ENCODE measurements at regions not wholly inside any gene's neighbourhood (a gene's known extent, or its start where the extent isn't known, plus 50 kb on each side); places are given as distances from the start of the nearest gene placed in this dataset.

- H3K4me3 ChIP-seq (ENCODE audit: low read depth in 1 of 2, low read length in 2 of 2) = no peak overlapping the region
- H3K9ac ChIP-seq (ENCODE audit: low read depth in 1 of 2, low read length in 2 of 2) = no peak overlapping the region
- H3K9me3 ChIP-seq (ENCODE audit: control insufficient read depth in 1 of 2, low read length in 2 of 2) = no peaks in the 10 kb centered on the region
- H3K27me3 ChIP-seq (ENCODE audit: control insufficient read depth in 1 of 2, insufficient read depth in 2 of 2, low read length in 2 of 2) = no peaks in the 10 kb centered on the region
- no peaks in the 10 kb centered on the region for H3K4me1 ChIP-seq (ENCODE audit: control insufficient read depth in 1 of 2, insufficient read depth in 2 of 2, low read length in 2 of 2)
- no peak overlapping the region for H3K27ac ChIP-seq (ENCODE audit: low read depth, low read length)
- H3K36me3 ChIP-seq (ENCODE audit: control insufficient read depth in 1 of 2, insufficient read depth in 2 of 2, low read length in 2 of 2) = no peaks in the 10 kb centered on the region
Measured at GRCh38 chr5:61974680-61975079, 331.3 kb upstream of the KIF2A start.

GRCh38 chr5:61981886-61982285 is 324.1 kb upstream of the KIF2A start:
- Histone ChIP-seq H3K4me1 (ENCODE audit: control insufficient read depth in 1 of 2, insufficient read depth in 2 of 2, low read length in 2 of 2) (no peaks in the 10 kb centered on the region), H3K27me3 (ENCODE audit: control insufficient read depth in 1 of 2, insufficient read depth in 2 of 2, low read length in 2 of 2) (no peaks in the 10 kb centered on the region), H3K9me3 (ENCODE audit: control insufficient read depth in 1 of 2, low read length in 2 of 2) (peaks cover 0 to 6% of the 10 kb centered on the region in 2 donors), H3K36me3 (ENCODE audit: control insufficient read depth in 1 of 2, insufficient read depth in 2 of 2, low read length in 2 of 2) (no peaks in the 10 kb centered on the region), H3K4me3 (ENCODE audit: low read depth in 1 of 2, low read length in 2 of 2) (no peak overlapping the region), H3K27ac (ENCODE audit: low read depth, low read length) (no peak overlapping the region), H3K9ac (ENCODE audit: low read depth in 1 of 2, low read length in 2 of 2) (no peak overlapping the region)

- Histone ChIP-seq H3K36me3 (ENCODE audit: control insufficient read depth in 1 of 2, insufficient read depth in 2 of 2, low read length in 2 of 2) (no peaks in the 10 kb centered on the region), H3K4me3 (ENCODE audit: low read depth in 1 of 2, low read length in 2 of 2) (no peak overlapping the region), H3K27me3 (ENCODE audit: control insufficient read depth in 1 of 2, insufficient read depth in 2 of 2, low read length in 2 of 2) (no peaks in the 10 kb centered on the region), H3K27ac (ENCODE audit: low read depth, low read length) (no peak overlapping the region), H3K9me3 (ENCODE audit: control insufficient read depth in 1 of 2, low read length in 2 of 2) (peaks cover 0 to 7% of the 10 kb centered on the region in 2 donors), H3K4me1 (ENCODE audit: control insufficient read depth in 1 of 2, insufficient read depth in 2 of 2, low read length in 2 of 2) (no peaks in the 10 kb centered on the region), H3K9ac (ENCODE audit: low read depth in 1 of 2, low read length in 2 of 2) (no peak overlapping the region)
Measured at GRCh38 chr5:61991430-61991829, 314.6 kb upstream of the KIF2A start.

GRCh38 chr5:61991866-61992265 is 314.1 kb upstream of the KIF2A start:
- no peak overlapping the region for H3K9ac ChIP-seq (ENCODE audit: low read depth in 1 of 2, low read length in 2 of 2)
- H3K27ac ChIP-seq (ENCODE audit: low read depth, low read length) = no peak overlapping the region
- no peaks in the 10 kb centered on the region for H3K27me3 ChIP-seq (ENCODE audit: control insufficient read depth in 1 of 2, insufficient read depth in 2 of 2, low read length in 2 of 2)
- no peaks in the 10 kb centered on the region for H3K4me1 ChIP-seq (ENCODE audit: control insufficient read depth in 1 of 2, insufficient read depth in 2 of 2, low read length in 2 of 2)
- H3K36me3 ChIP-seq (ENCODE audit: control insufficient read depth in 1 of 2, insufficient read depth in 2 of 2, low read length in 2 of 2) = no peaks in the 10 kb centered on the region
- H3K9me3 ChIP-seq (ENCODE audit: control insufficient read depth in 1 of 2, low read length in 2 of 2) = peaks cover 0 to 3% of the 10 kb centered on the region in 2 donors
- H3K4me3 ChIP-seq (ENCODE audit: low read depth in 1 of 2, low read length in 2 of 2) = no peak overlapping the region

- H3K9ac ChIP-seq (ENCODE audit: low read depth in 1 of 2, low read length in 2 of 2) = no peak overlapping the region
- no peaks in the 10 kb centered on the region for H3K9me3 ChIP-seq (ENCODE audit: control insufficient read depth in 1 of 2, low read length in 2 of 2)
- H3K4me3 ChIP-seq (ENCODE audit: low read depth in 1 of 2, low read length in 2 of 2) = no peak overlapping the region
- H3K36me3 ChIP-seq (ENCODE audit: control insufficient read depth in 1 of 2, insufficient read depth in 2 of 2, low read length in 2 of 2) = no peaks in the 10 kb centered on the region
- no peaks in the 10 kb centered on the region for H3K27me3 ChIP-seq (ENCODE audit: control insufficient read depth in 1 of 2, insufficient read depth in 2 of 2, low read length in 2 of 2)
- H3K27ac ChIP-seq (ENCODE audit: low read depth, low read length) = no peak overlapping the region
- no peaks in the 10 kb centered on the region for H3K4me1 ChIP-seq (ENCODE audit: control insufficient read depth in 1 of 2, insufficient read depth in 2 of 2, low read length in 2 of 2)
Measured at GRCh38 chr5:61993295-61993927, 312.6 kb upstream of the KIF2A start.

- Histone ChIP-seq H3K27ac (ENCODE audit: low read depth, low read length) (no peak overlapping the region), H3K4me3 (ENCODE audit: low read depth in 1 of 2, low read length in 2 of 2) (no peak overlapping the region), H3K27me3 (ENCODE audit: control insufficient read depth in 1 of 2, insufficient read depth in 2 of 2, low read length in 2 of 2) (no peaks in the 10 kb centered on the region), H3K36me3 (ENCODE audit: control insufficient read depth in 1 of 2, insufficient read depth in 2 of 2, low read length in 2 of 2) (no peaks in the 10 kb centered on the region), H3K9me3 (ENCODE audit: control insufficient read depth in 1 of 2, low read length in 2 of 2) (no peaks in the 10 kb centered on the region), H3K9ac (ENCODE audit: low read depth in 1 of 2, low read length in 2 of 2) (no peak overlapping the region), H3K4me1 (ENCODE audit: control insufficient read depth in 1 of 2, insufficient read depth in 2 of 2, low read length in 2 of 2) (no peaks in the 10 kb centered on the region)
Measured at GRCh38 chr5:61994171-61994570, 311.8 kb upstream of the KIF2A start.

GRCh38 chr5:61995486-61995885 is 310.5 kb upstream of the KIF2A start:
- Histone ChIP-seq H3K27ac (ENCODE audit: low read depth, low read length) (no peak overlapping the region), H3K9me3 (ENCODE audit: control insufficient read depth in 1 of 2, low read length in 2 of 2) (no peaks in the 10 kb centered on the region), H3K4me3 (ENCODE audit: low read depth in 1 of 2, low read length in 2 of 2) (no peak overlapping the region)

GRCh38 chr5:61999371-61999770 is 306.6 kb upstream of the KIF2A start:
- no peaks in the 10 kb centered on the region for H3K27me3 ChIP-seq (ENCODE audit: control insufficient read depth in 1 of 2, insufficient read depth in 2 of 2, low read length in 2 of 2)
- H3K27ac ChIP-seq (ENCODE audit: low read depth, low read length) = no peak overlapping the region
- no peaks in the 10 kb centered on the region for H3K36me3 ChIP-seq (ENCODE audit: control insufficient read depth in 1 of 2, insufficient read depth in 2 of 2, low read length in 2 of 2)
- H3K9ac ChIP-seq (ENCODE audit: low read depth in 1 of 2, low read length in 2 of 2) = no peak overlapping the region
- H3K9me3 ChIP-seq (ENCODE audit: control insufficient read depth in 1 of 2, low read length in 2 of 2) = no peaks in the 10 kb centered on the region
- no peak overlapping the region for H3K4me3 ChIP-seq (ENCODE audit: low read depth in 1 of 2, low read length in 2 of 2)
- H3K4me1 ChIP-seq (ENCODE audit: control insufficient read depth in 1 of 2, insufficient read depth in 2 of 2, low read length in 2 of 2) = no peaks in the 10 kb centered on the region

More at GRCh38 chr5:61995486-61995885, 310.5 kb upstream of the KIF2A start:
- H3K4me1 ChIP-seq (ENCODE audit: control insufficient read depth in 1 of 2, insufficient read depth in 2 of 2, low read length in 2 of 2) = no peaks in the 10 kb centered on the region
- no peak overlapping the region for H3K9ac ChIP-seq (ENCODE audit: low read depth in 1 of 2, low read length in 2 of 2)
- H3K36me3 ChIP-seq (ENCODE audit: control insufficient read depth in 1 of 2, insufficient read depth in 2 of 2, low read length in 2 of 2) = no peaks in the 10 kb centered on the region
- H3K27me3 ChIP-seq (ENCODE audit: control insufficient read depth in 1 of 2, insufficient read depth in 2 of 2, low read length in 2 of 2) = no peaks in the 10 kb centered on the region

- Histone ChIP-seq H3K36me3 (ENCODE audit: control insufficient read depth in 1 of 2, insufficient read depth in 2 of 2, low read length in 2 of 2) (no peaks in the 10 kb centered on the region), H3K4me1 (ENCODE audit: control insufficient read depth in 1 of 2, insufficient read depth in 2 of 2, low read length in 2 of 2) (no peaks in the 10 kb centered on the region), H3K4me3 (ENCODE audit: low read depth in 1 of 2, low read length in 2 of 2) (no peak overlapping the region), H3K27ac (ENCODE audit: low read depth, low read length) (no peak overlapping the region), H3K27me3 (ENCODE audit: control insufficient read depth in 1 of 2, insufficient read depth in 2 of 2, low read length in 2 of 2) (no peaks in the 10 kb centered on the region), H3K9ac (ENCODE audit: low read depth in 1 of 2, low read length in 2 of 2) (no peak overlapping the region), H3K9me3 (ENCODE audit: control insufficient read depth in 1 of 2, low read length in 2 of 2) (no peaks in the 10 kb centered on the region)
Measured at GRCh38 chr5:62000646-62001045, 305.4 kb upstream of the KIF2A start.

GRCh38 chr5:62001640-62002039 is 304.4 kb upstream of the KIF2A start:
- Histone ChIP-seq H3K27ac (ENCODE audit: low read depth, low read length) (no peak overlapping the region), H3K27me3 (ENCODE audit: control insufficient read depth in 1 of 2, insufficient read depth in 2 of 2, low read length in 2 of 2) (no peaks in the 10 kb centered on the region), H3K4me3 (ENCODE audit: low read depth in 1 of 2, low read length in 2 of 2) (no peak overlapping the region), H3K36me3 (ENCODE audit: control insufficient read depth in 1 of 2, insufficient read depth in 2 of 2, low read length in 2 of 2) (no peaks in the 10 kb centered on the region), H3K4me1 (ENCODE audit: control insufficient read depth in 1 of 2, insufficient read depth in 2 of 2, low read length in 2 of 2) (no peaks in the 10 kb centered on the region), H3K9ac (ENCODE audit: low read depth in 1 of 2, low read length in 2 of 2) (no peak overlapping the region), H3K9me3 (ENCODE audit: control insufficient read depth in 1 of 2, low read length in 2 of 2) (no peaks in the 10 kb centered on the region)

- no peaks in the 10 kb centered on the region for H3K4me1 ChIP-seq (ENCODE audit: control insufficient read depth in 1 of 2, insufficient read depth in 2 of 2, low read length in 2 of 2)
- H3K9ac ChIP-seq (ENCODE audit: low read depth in 1 of 2, low read length in 2 of 2) = no peak overlapping the region
- H3K4me3 ChIP-seq (ENCODE audit: low read depth in 1 of 2, low read length in 2 of 2) = no peak overlapping the region
- H3K9me3 ChIP-seq (ENCODE audit: control insufficient read depth in 1 of 2, low read length in 2 of 2) = no peaks in the 10 kb centered on the region
- no peaks in the 10 kb centered on the region for H3K27me3 ChIP-seq (ENCODE audit: control insufficient read depth in 1 of 2, insufficient read depth in 2 of 2, low read length in 2 of 2)
- no peak overlapping the region for H3K27ac ChIP-seq (ENCODE audit: low read depth, low read length)
- no peaks in the 10 kb centered on the region for H3K36me3 ChIP-seq (ENCODE audit: control insufficient read depth in 1 of 2, insufficient read depth in 2 of 2, low read length in 2 of 2)
Measured at GRCh38 chr5:62002436-62002835, 303.6 kb upstream of the KIF2A start.
